ENCODE measurements at regions not wholly inside any gene's neighbourhood (a gene's known extent, or its start where the extent isn't known, plus 50 kb on each side); places are given as distances from the start of the nearest gene placed in this dataset.

DNA sequence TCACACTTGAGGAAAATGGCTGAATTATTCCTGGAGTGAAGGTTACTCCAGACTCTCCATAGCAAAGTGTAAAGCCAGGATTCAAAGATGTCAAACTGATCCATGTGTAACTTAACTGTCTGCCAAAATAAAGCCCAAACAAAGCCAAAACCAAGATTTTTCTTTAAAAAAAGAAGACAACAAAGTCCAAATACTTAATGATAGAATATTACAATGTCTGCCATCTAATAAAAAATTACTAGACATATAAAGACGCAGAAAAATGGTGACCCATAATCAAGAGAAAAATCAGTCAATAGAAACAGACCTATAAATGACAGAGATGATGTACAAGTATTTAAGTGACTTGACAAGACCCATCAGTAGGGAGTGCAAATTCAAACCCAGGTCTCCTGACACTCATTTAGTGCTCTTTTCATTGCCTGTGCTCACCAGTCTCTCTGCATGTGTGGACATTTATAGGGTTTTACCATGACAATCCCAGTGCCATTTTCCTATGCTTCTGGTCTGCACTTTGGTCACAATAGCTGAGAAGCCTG lies 85.1 kb upstream of the HES1 start:
- DNase-seq (ENCODE audit: extremely low spot score in 2 of 2): no peak
- Histone ChIP-seq H3K27me3 (no peaks in the 10 kb centered on the region), H3K36me3 (no peaks in the 10 kb centered on the region), H3K4me3 (no peak overlapping the region), H3K27ac (no peak overlapping the region), H3K4me1 (peaks cover 10% of the 10 kb centered on the region), H3K9me3 (peaks cover 7% of the 10 kb centered on the region)
- TF ChIP-seq, protein P1, sequence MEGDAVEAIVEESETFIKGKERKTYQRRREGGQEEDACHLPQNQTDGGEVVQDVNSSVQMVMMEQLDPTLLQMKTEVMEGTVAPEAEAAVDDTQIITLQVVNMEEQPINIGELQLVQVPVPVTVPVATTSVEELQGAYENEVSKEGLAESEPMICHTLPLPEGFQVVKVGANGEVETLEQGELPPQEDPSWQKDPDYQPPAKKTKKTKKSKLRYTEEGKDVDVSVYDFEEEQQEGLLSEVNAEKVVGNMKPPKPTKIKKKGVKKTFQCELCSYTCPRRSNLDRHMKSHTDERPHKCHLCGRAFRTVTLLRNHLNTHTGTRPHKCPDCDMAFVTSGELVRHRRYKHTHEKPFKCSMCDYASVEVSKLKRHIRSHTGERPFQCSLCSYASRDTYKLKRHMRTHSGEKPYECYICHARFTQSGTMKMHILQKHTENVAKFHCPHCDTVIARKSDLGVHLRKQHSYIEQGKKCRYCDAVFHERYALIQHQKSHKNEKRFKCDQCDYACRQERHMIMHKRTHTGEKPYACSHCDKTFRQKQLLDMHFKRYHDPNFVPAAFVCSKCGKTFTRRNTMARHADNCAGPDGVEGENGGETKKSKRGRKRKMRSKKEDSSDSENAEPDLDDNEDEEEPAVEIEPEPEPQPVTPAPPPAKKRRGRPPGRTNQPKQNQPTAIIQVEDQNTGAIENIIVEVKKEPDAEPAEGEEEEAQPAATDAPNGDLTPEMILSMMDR (IDR thresholded peaks at IDR 0.05): no peak
- TF ChIP-seq POLR2AphosphoS5 (IDR thresholded peaks at IDR 0.05; ENCODE audit: insufficient read depth in 1 of 2, low read depth in 1 of 2) (no peak), POLR2A (IDR thresholded peaks at IDR 0.05) (no peak)
- intact Hi-C loops (cut with DNase I): no loop called here

DNA sequence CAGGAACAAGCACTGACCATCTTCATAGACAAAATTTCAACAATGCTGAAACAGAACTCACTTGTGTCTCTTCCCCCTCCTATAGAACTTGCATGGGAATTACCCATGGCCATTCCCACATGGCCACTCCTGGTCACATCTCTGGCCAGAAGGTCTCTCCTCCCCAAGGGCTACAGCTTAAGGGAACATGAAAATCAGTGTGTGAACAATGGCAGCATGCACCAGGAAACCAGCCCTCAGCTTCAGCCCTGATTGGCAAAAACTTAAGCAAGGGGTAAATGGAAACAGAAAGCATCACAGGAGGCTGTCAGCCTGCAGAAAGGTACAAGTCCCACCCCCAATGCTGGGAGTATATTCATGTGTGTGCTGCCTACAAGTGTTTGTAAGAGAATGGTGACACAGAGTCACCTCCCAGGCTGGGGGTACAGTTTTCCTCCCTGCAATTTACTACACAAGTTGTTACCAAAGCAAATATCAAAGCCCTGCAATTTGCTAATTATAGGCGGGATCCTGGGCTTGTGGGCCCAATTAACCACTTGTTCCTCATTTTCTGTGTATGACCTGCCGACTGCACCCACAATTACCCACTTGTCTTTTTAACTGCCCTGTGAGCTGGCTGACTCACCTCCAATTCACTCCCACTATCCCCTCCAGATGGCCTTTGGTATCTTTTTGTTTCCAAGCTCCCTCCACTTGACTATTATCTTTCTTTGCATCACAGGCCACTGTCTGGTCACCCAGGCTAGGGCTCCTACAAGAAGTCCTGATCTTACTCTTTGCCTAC lies 84.4 kb upstream of the HES1 start:
- intact Hi-C loops (cut with DNase I): no loop called here
- H3K36me3 ChIP-seq: no peaks in the 10 kb centered on the region
- H3K27me3 ChIP-seq: no peaks in the 10 kb centered on the region
- peaks cover 10% of the 10 kb centered on the region for H3K4me1 ChIP-seq
- no peak overlapping the region for H3K27ac ChIP-seq
- peaks cover 7% of the 10 kb centered on the region for H3K9me3 ChIP-seq
- no peak for TF ChIP-seq POLR2A (IDR thresholded peaks at IDR 0.05)
- TF ChIP-seq, protein P1 (IDR thresholded peaks at IDR 0.05): no peak
- no peak for TF ChIP-seq POLR2AphosphoS5 (IDR thresholded peaks at IDR 0.05; ENCODE audit: insufficient read depth in 1 of 2, low read depth in 1 of 2)
- no peak for DNase-seq (ENCODE audit: extremely low spot score in 2 of 2)
- H3K4me3 ChIP-seq: no peak overlapping the region

DNA sequence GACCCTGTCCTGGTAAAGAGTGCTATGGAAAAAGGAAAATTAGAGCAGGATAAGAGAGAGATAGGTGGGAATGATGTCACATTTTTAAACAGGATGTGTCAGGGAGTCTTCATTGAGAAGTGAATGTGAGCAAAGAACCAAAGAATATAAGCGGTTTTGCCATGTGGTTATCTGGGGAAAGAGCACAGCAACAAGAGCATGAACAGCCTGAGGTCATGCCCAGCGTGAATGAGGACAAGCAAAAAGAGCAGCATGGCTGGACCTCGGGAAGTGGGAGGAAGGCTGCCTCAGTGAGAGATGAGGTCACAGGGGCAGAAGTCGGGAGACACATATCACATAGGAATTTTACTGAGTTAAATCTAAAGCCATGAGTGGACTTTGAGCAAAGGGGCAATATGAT lies 82.8 kb upstream of the HES1 start:
- no peak overlapping the region for H3K27ac ChIP-seq
- DNase-seq (ENCODE audit: extremely low spot score in 2 of 2): no peak
- no peaks in the 10 kb centered on the region for H3K27me3 ChIP-seq
- intact Hi-C loops (cut with DNase I): no loop called here
- H3K4me3 ChIP-seq: no peak overlapping the region
- TF ChIP-seq, protein P1 (IDR thresholded peaks at IDR 0.05): no peak
- TF ChIP-seq POLR2AphosphoS5 (IDR thresholded peaks at IDR 0.05; ENCODE audit: insufficient read depth in 1 of 2, low read depth in 1 of 2): no peak
- no peak for TF ChIP-seq POLR2A (IDR thresholded peaks at IDR 0.05)
- H3K4me1 ChIP-seq: peaks cover 6% of the 10 kb centered on the region
- H3K36me3 ChIP-seq: no peaks in the 10 kb centered on the region
- peaks cover 7% of the 10 kb centered on the region for H3K9me3 ChIP-seq

DNA sequence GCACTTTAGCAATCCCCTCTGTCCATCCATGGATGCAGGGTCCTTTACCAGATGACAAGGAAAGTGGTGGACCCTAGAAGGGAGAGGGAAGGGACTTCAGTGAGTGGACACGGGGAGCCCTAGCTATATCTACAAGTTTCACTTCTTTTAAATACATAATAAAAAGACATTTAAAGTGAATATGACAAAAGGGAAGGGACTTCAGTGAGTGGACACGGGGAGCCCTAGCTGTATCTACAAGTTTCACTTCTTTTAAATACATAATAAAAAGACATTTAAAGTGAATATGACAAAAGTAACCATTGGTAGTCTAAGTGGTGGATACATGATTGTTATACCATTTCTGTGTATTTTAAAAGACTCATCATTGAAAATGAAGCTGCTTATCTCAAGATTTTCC lies 81.9 kb upstream of the HES1 start:
- peaks cover 7% of the 10 kb centered on the region for H3K9me3 ChIP-seq
- H3K27ac ChIP-seq: no peak overlapping the region
- no peak overlapping the region for H3K4me3 ChIP-seq
- no peak for DNase-seq (ENCODE audit: extremely low spot score in 2 of 2)
- intact Hi-C loops (cut with DNase I): no loop called here
- no peaks in the 10 kb centered on the region for H3K27me3 ChIP-seq
- H3K4me1 ChIP-seq: peaks cover 14% of the 10 kb centered on the region
- TF ChIP-seq, protein P1 (IDR thresholded peaks at IDR 0.05): no peak
- TF ChIP-seq POLR2A (IDR thresholded peaks at IDR 0.05) (no peak), POLR2AphosphoS5 (IDR thresholded peaks at IDR 0.05; ENCODE audit: insufficient read depth in 1 of 2, low read depth in 1 of 2) (no peak)
- H3K36me3 ChIP-seq: no peaks in the 10 kb centered on the region

DNA sequence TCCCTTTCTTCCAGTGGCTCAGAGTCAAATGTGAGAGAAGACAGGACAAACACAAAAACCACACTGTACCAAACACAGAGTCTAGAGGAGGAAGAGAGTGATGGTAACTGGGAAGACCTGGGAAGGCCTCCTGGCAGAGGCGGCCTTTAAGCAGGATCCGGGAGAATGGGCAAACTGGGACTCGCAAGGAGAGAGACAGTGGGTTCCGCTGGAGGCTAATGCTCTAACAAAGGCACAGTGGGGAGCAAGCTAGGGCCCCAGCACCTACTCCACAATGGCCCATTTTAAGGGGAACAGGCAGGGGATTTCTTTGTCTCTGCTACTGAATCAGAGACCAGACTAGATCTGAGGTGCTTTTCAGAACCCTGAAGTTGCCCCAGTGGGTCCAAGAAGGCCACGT lies 81.4 kb upstream of the HES1 start:
- intact Hi-C loops (cut with DNase I): no loop called here
- Histone ChIP-seq H3K4me3 (no peak overlapping the region), H3K36me3 (no peaks in the 10 kb centered on the region), H3K27me3 (no peaks in the 10 kb centered on the region), H3K4me1 (peaks cover 14% of the 10 kb centered on the region), H3K27ac (no peak overlapping the region), H3K9me3 (peaks cover 7% of the 10 kb centered on the region)
- TF ChIP-seq POLR2A (IDR thresholded peaks at IDR 0.05) (no peak), POLR2AphosphoS5 (IDR thresholded peaks at IDR 0.05; ENCODE audit: insufficient read depth in 1 of 2, low read depth in 1 of 2) (no peak)
- TF ChIP-seq, protein P1 (IDR thresholded peaks at IDR 0.05): no peak
- DNase-seq (ENCODE audit: extremely low spot score in 2 of 2): no peak
